ENCODE measurements at regions not wholly inside any gene's neighbourhood (a gene's known extent, or its start where the extent isn't known, plus 50 kb on each side); places are given as distances from the start of the nearest gene placed in this dataset.

GRCh38 chr9:82320566-82320965 lies 332.0 kb downstream of the SPATA31D1 start:
- no peak for DNase-seq (ENCODE audit: low spot score)

GRCh38 chr9:82325907-82326306 lies 337.3 kb downstream of the SPATA31D1 start:
- no peak for DNase-seq (ENCODE audit: low spot score)

- no peak for DNase-seq (ENCODE audit: low spot score)
Measured at GRCh38 chr9:82327641-82328040, 339.1 kb downstream of the SPATA31D1 start.

GRCh38 chr9:82331079-82331478 lies 342.5 kb downstream of the SPATA31D1 start:
- DNase-seq (ENCODE audit: low spot score) = no peak

- no peak for DNase-seq (ENCODE audit: low spot score)
Measured at GRCh38 chr9:82332018-82332773, 343.6 kb downstream of the SPATA31D1 start.

GRCh38 chr9:82332774-82333152 lies 344.2 kb downstream of the SPATA31D1 start:
- no peak for DNase-seq (ENCODE audit: low spot score)

- DNase-seq (ENCODE audit: low spot score) = no peak
Measured at GRCh38 chr9:82333671-82334070, 345.1 kb downstream of the SPATA31D1 start.

- DNase-seq (ENCODE audit: low spot score) = no peak
Measured at GRCh38 chr9:82334286-82334685, 345.7 kb downstream of the SPATA31D1 start.

GRCh38 chr9:82337351-82337750 lies 348.8 kb downstream of the SPATA31D1 start:
- no peak for DNase-seq (ENCODE audit: low spot score)

GRCh38 chr9:82342046-82342445 lies 353.5 kb downstream of the SPATA31D1 start:
- no peak for DNase-seq (ENCODE audit: low spot score)

- no peak for DNase-seq (ENCODE audit: low spot score)
Measured at GRCh38 chr9:82346040-82346439, 357.5 kb downstream of the SPATA31D1 start.

- DNase-seq (ENCODE audit: low spot score) = no peak
Measured at GRCh38 chr9:82353631-82354278, 365.2 kb downstream of the SPATA31D1 start.

GRCh38 chr9:82354279-82354659 lies 365.7 kb downstream of the SPATA31D1 start:
- no peak for DNase-seq (ENCODE audit: low spot score)

- DNase-seq (ENCODE audit: low spot score) = no peak
Measured at GRCh38 chr9:82356131-82356530, 367.6 kb downstream of the SPATA31D1 start.

GRCh38 chr9:82356871-82357270 lies 368.3 kb downstream of the SPATA31D1 start:
- DNase-seq (ENCODE audit: low spot score) = no peak

GRCh38 chr9:82363198-82363597 lies 374.6 kb downstream of the SPATA31D1 start:
- no peak for DNase-seq (ENCODE audit: low spot score)

- DNase-seq (ENCODE audit: low spot score) = no peak
Measured at GRCh38 chr9:82363682-82364081, 375.1 kb downstream of the SPATA31D1 start.

- no peak for DNase-seq (ENCODE audit: low spot score)
Measured at GRCh38 chr9:82367016-82367415, 378.4 kb downstream of the SPATA31D1 start.

- no peak for DNase-seq (ENCODE audit: low spot score)
Measured at GRCh38 chr9:82367929-82368328, 379.4 kb downstream of the SPATA31D1 start.

- DNase-seq (ENCODE audit: low spot score) = no peak
Measured at GRCh38 chr9:82369251-82369945, 380.8 kb downstream of the SPATA31D1 start.

- no peak for DNase-seq (ENCODE audit: low spot score)
Measured at GRCh38 chr9:82375041-82375440, 386.5 kb downstream of the SPATA31D1 start.

- no peak for DNase-seq (ENCODE audit: low spot score)
Measured at GRCh38 chr9:82376677-82377232, 388.2 kb downstream of the SPATA31D1 start.

Data from activated CD4-positive, alpha-beta T cell treated with anti-CD3 and anti-CD28 coated beads, Interleukin-2, Interleukin-4, amounts not matched to agents 100 ng/mL and 50 ng/mL, durations not matched to agents 16 hours and 8 hours (primary cell).